HFFc6 (cell line): ENCODE measurements at regions not wholly inside any gene's neighbourhood (a gene's known extent, or its start where the extent isn't known, plus 50 kb on each side); places are given as distances from the start of the nearest gene placed in this dataset.

Source experiments
- DNase-seq: peaks from one replicate; pipeline ENCODE4 v3.0.0-alpha.2; 2018
- H3K27ac Mint-ChIP-seq: 2 replicates; pipeline ENCODE4 v1.8.0; 2020; ENCODE audit warnings: mild to moderate bottlenecking, mixed read lengths
- H3K27me3 Mint-ChIP-seq: 2 replicates; pipeline ENCODE4 v1.8.0; 2021; ENCODE audit warnings: mild to moderate bottlenecking, moderate library complexity, mixed read lengths; ENCODE audit not compliant: insufficient read depth
- H3K36me3 Mint-ChIP-seq: 2 replicates; pipeline ENCODE4 v1.8.0; 2021; ENCODE audit warnings: low read depth, mixed read lengths
- H3K4me1 Mint-ChIP-seq: 2 replicates; pipeline ENCODE4 v1.8.0; 2020; ENCODE audit warnings: low read depth, mixed read lengths
- H3K4me3 Mint-ChIP-seq: 2 replicates; pipeline ENCODE4 v1.8.0; 2020; ENCODE audit warnings: mild to moderate bottlenecking, moderate library complexity, mixed read lengths
- H3K9me3 Mint-ChIP-seq: 2 replicates; pipeline ENCODE4 v1.8.0; 2020; ENCODE audit warnings: mild to moderate bottlenecking, mixed read lengths
- CTCF ChIP-seq: fragments of 200-600 bp; sonication (generic); IDR thresholded peaks from 2 replicates; pipeline ENCODE4 v1.5.0; 2021; ENCODE audit warnings: antibody characterized with exemption, mild to moderate bottlenecking

GRCh38 chr5:158629591-158630312 lies 470.0 kb downstream of the EBF1 start:
- Mint-ChIP-seq H3K4me3 (no peak overlapping the region), H3K4me1 (no peaks in the 10 kb centered on the region), H3K27ac (no peak overlapping the region), H3K27me3 (no peaks in the 10 kb centered on the region), H3K36me3 (no peaks in the 10 kb centered on the region), H3K9me3 (peaks cover 36% of the 10 kb centered on the region)
- TF ChIP-seq CTCF, result no peak
- DNase-seq, result no peak

GRCh38 chr5:158626718-158627117 lies 473.0 kb downstream of the EBF1 start:
- H3K27me3 Mint-ChIP-seq, result no peaks in the 10 kb centered on the region

GRCh38 chr5:158623971-158624370 lies 475.7 kb downstream of the EBF1 start:
- no peak overlapping the region for H3K27ac Mint-ChIP-seq
- H3K4me3 Mint-ChIP-seq, result no peak overlapping the region
- H3K36me3 Mint-ChIP-seq, result no peaks in the 10 kb centered on the region
- no peaks in the 10 kb centered on the region for H3K27me3 Mint-ChIP-seq
- H3K4me1 Mint-ChIP-seq, result no peaks in the 10 kb centered on the region
- no peak for DNase-seq
- H3K9me3 Mint-ChIP-seq, result peaks cover 32% of the 10 kb centered on the region
- no peak for TF ChIP-seq CTCF

More at GRCh38 chr5:158626718-158627117, 473.0 kb downstream of the EBF1 start:
- no peak for DNase-seq
- Mint-ChIP-seq H3K36me3 (no peaks in the 10 kb centered on the region), H3K27ac (no peak overlapping the region), H3K4me3 (no peak overlapping the region), H3K4me1 (no peaks in the 10 kb centered on the region), H3K9me3 (peaks cover 37% of the 10 kb centered on the region)
- no peak for TF ChIP-seq CTCF

- no peak for TF ChIP-seq CTCF
- no peak overlapping the region for H3K4me3 Mint-ChIP-seq
- H3K9me3 Mint-ChIP-seq, result peaks cover 21% of the 10 kb centered on the region
- DNase-seq, result no peak
- H3K27ac Mint-ChIP-seq, result no peak overlapping the region
- H3K36me3 Mint-ChIP-seq, result no peaks in the 10 kb centered on the region
- no peaks in the 10 kb centered on the region for H3K27me3 Mint-ChIP-seq
- no peaks in the 10 kb centered on the region for H3K4me1 Mint-ChIP-seq
These were observed 478.3 kb downstream of the EBF1 start for GRCh38 chr5:158621391-158621790.

- peaks cover 29% of the 10 kb centered on the region for H3K9me3 Mint-ChIP-seq
- H3K36me3 Mint-ChIP-seq, result no peaks in the 10 kb centered on the region
These were observed 480.5 kb downstream of the EBF1 start for GRCh38 chr5:158619083-158619788.

More at GRCh38 chr5:158619083-158619788, 480.5 kb downstream of the EBF1 start:
- no peak for TF ChIP-seq CTCF
- Mint-ChIP-seq H3K4me1 (no peaks in the 10 kb centered on the region), H3K27ac (no peak overlapping the region), H3K27me3 (no peaks in the 10 kb centered on the region), H3K4me3 (no peak overlapping the region)
- no peak for DNase-seq
